ENCODE measurements at regions not wholly inside any gene's neighbourhood (a gene's known extent, or its start where the extent isn't known, plus 50 kb on each side); places are given as distances from the start of the nearest gene placed in this dataset.

DNA sequence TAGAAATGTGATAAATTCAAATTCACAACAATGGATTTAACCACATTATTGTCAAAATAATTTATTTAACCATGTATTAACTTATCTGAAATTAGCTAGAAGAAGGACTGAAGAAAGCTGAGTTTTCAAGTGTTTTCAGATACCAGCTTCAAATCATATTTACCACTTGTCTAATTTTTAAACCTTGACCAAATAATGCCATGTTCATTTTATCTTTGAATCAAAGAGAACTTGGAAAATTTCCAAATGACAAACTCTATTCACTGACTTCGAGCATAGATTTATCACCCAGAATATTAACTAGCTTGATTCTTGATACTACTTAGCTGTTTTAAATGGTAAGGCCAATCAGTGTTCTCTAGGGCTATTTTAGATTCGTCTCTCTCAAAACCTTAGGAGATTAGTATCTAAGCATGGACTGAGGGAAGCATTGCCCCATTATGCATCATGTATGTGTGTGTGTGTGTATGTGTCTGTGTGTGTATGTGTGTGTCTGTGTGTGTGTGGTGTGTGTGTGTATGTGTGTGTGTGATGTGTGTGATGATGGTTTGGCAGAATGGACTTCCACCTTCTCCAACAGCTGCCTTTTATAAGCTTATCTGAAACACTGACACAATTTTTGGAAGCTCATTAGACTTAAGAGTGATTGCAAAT lies 667.5 kb upstream of the FANCL start:
- no peaks in the 10 kb centered on the region for H3K36me3 ChIP-seq (ENCODE audit: control insufficient read depth in 2 of 3, insufficient read depth in 3 of 3, low read length in 3 of 3)
- Mint-ChIP-seq H3K9me3 (peaks cover 0 to 3% (median 0%) of the 10 kb centered on the region in 11 donors), H3K27ac (no peak overlapping the region), H3K4me3 (no peak overlapping the region), H3K36me3 (no peaks in the 10 kb centered on the region), H3K4me1 (no peaks in the 10 kb centered on the region), H3K27me3 (no peaks in the 10 kb centered on the region)
- no peak for DNase-seq
- no peak for ATAC-seq
- ChIA-PET CTCF (no interaction called here), POLR2A (no interaction called here)
- intact Hi-C loops (cut with micrococcal nuclease) = no loop called here
- no peak overlapping the region for H3K27ac ChIP-seq (ENCODE audit: low read depth, low read length)
- no peak overlapping the region for H3K4me3 ChIP-seq (ENCODE audit: low read length)
- H3K27me3 ChIP-seq (ENCODE audit: control insufficient read depth in 2 of 2, insufficient read depth in 2 of 2, low read length in 2 of 2) = no peaks in the 10 kb centered on the region
- H3K9me3 ChIP-seq (ENCODE audit: control insufficient read depth in 2 of 3, low read length in 3 of 3) = no peaks in the 10 kb centered on the region
- H3K4me1 ChIP-seq (ENCODE audit: control insufficient read depth in 2 of 2, insufficient read depth in 2 of 2, low read length in 2 of 2) = no peaks in the 10 kb centered on the region

DNA sequence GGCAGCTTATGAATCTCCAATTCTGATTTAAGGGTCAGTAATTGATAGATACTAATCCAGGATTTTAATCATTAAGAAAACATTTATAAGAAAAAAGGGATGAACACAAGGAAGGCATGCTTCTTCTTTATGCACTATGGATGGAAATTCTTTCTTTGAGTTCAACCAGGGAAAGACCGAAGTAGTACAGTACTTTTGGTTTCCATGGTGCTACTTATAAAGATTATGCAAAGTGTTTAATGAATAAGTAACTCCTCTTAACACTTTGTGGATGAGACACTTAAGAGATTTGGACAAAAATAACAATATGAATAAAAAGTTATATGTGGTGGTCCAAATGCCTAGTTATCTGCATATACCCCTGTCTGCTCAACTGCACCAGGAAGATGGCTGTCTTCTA lies 666.5 kb upstream of the FANCL start:
- ChIA-PET POLR2A (no interaction called here), CTCF (no interaction called here)
- Mint-ChIP-seq H3K36me3 (no peaks in the 10 kb centered on the region), H3K27me3 (no peaks in the 10 kb centered on the region), H3K4me3 (no peak overlapping the region), H3K9me3 (peaks cover 0 to 2% (median 0%) of the 10 kb centered on the region in 11 donors), H3K4me1 (no peaks in the 10 kb centered on the region), H3K27ac (no peak overlapping the region)
- ATAC-seq (no peak), DNase-seq (no peak)
- Histone ChIP-seq H3K4me1 (ENCODE audit: control insufficient read depth in 2 of 2, insufficient read depth in 2 of 2, low read length in 2 of 2) (no peaks in the 10 kb centered on the region), H3K27me3 (ENCODE audit: control insufficient read depth in 2 of 2, insufficient read depth in 2 of 2, low read length in 2 of 2) (no peaks in the 10 kb centered on the region), H3K27ac (ENCODE audit: low read depth, low read length) (no peak overlapping the region), H3K9me3 (ENCODE audit: control insufficient read depth in 2 of 3, low read length in 3 of 3) (no peaks in the 10 kb centered on the region), H3K4me3 (ENCODE audit: low read length) (no peak overlapping the region), H3K36me3 (ENCODE audit: control insufficient read depth in 2 of 3, insufficient read depth in 3 of 3, low read length in 3 of 3) (no peaks in the 10 kb centered on the region)
- intact Hi-C loops (cut with micrococcal nuclease) = no loop called here

DNA sequence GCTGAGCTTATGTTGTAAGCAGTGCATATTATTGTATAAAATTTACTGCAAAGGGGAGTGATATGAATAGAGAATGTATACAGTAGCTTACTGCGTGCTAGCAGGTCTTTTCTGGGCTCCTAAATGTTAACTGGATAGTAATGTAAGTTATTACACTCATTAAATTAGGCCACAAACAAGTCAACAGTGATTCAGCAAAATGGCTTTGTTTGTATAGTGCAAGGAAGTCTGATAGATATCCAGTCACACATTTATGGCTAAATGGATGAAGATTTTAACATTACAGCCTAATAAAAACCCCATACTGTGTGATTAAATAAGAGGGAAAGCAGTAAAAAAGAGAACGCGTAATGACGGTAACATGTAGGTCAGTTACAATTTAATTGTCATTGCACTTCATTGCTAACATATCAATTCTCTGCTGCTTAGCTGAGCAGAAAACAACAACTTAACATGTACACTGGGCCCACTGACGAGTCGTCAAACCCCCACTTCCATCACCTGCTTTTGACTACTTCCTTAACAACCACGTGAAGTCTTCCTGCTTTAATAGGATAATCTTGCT lies 665.0 kb upstream of the FANCL start:
- ChIA-PET CTCF (no interaction called here), POLR2A (no interaction called here)
- Mint-ChIP-seq H3K4me1 (no peaks in the 10 kb centered on the region), H3K27ac (no peak overlapping the region), H3K36me3 (no peaks in the 10 kb centered on the region), H3K27me3 (peaks cover 0 to 2% (median 0%) of the 10 kb centered on the region in 5 donors), H3K9me3 (peaks cover 0 to 6% (median 0%) of the 10 kb centered on the region in 11 donors), H3K4me3 (no peak overlapping the region)
- no peak for DNase-seq
- no peak for ATAC-seq
- intact Hi-C loops (cut with micrococcal nuclease) = no loop called here
- H3K27ac ChIP-seq (ENCODE audit: low read depth, low read length) = no peak overlapping the region
- no peaks in the 10 kb centered on the region for H3K36me3 ChIP-seq (ENCODE audit: control insufficient read depth in 2 of 3, insufficient read depth in 3 of 3, low read length in 3 of 3)
- no peaks in the 10 kb centered on the region for H3K4me1 ChIP-seq (ENCODE audit: control insufficient read depth in 2 of 2, insufficient read depth in 2 of 2, low read length in 2 of 2)
- no peaks in the 10 kb centered on the region for H3K27me3 ChIP-seq (ENCODE audit: control insufficient read depth in 2 of 2, insufficient read depth in 2 of 2, low read length in 2 of 2)
- H3K9me3 ChIP-seq (ENCODE audit: control insufficient read depth in 2 of 3, low read length in 3 of 3) = no peaks in the 10 kb centered on the region
- no peak overlapping the region for H3K4me3 ChIP-seq (ENCODE audit: low read length)

DNA sequence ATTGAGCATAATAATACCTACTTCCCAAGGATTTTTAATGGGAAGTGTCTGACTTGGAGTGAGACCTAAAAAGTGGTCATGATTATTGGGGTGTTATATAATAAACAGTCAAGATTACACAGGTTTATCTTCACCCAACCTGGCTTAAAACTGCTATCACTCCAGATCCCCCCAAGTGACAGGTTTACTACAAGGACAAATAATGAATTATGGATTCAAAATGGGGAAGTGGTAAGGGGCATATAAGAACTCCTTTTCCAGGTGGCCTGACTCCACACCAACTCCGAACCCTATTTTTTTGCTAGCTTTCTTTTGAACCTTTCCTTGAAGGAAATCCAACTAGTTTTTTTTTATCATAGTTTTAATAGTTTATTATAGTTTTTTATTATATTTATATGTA lies 663.0 kb upstream of the FANCL start:
- Histone ChIP-seq H3K27ac (ENCODE audit: low read depth, low read length) (no peak overlapping the region), H3K9me3 (ENCODE audit: control insufficient read depth in 2 of 3, low read length in 3 of 3) (no peaks in the 10 kb centered on the region), H3K4me1 (ENCODE audit: control insufficient read depth in 2 of 2, insufficient read depth in 2 of 2, low read length in 2 of 2) (no peaks in the 10 kb centered on the region), H3K4me3 (ENCODE audit: low read length) (no peak overlapping the region), H3K27me3 (ENCODE audit: control insufficient read depth in 2 of 2, insufficient read depth in 2 of 2, low read length in 2 of 2) (no peaks in the 10 kb centered on the region), H3K36me3 (ENCODE audit: control insufficient read depth in 2 of 3, insufficient read depth in 3 of 3, low read length in 3 of 3) (no peaks in the 10 kb centered on the region)
- Mint-ChIP-seq H3K4me3 (no peak overlapping the region), H3K9me3 (peaks cover 0 to 12% (median 0%) of the 10 kb centered on the region in 11 donors), H3K27me3 (peaks cover 0 to 17% (median 11%) of the 10 kb centered on the region in 5 donors), H3K4me1 (no peaks in the 10 kb centered on the region), H3K36me3 (peaks cover 0 to 5% (median 0%) of the 10 kb centered on the region in 5 donors), H3K27ac (no peak overlapping the region)
- ChIA-PET CTCF (interaction anchor here (1.0 kb wide), 1 partner anchor 15 kb away, joined by 4 read pairs; no protein-coding TSS in a partner anchor), POLR2A (no interaction called here)
- intact Hi-C loops (cut with micrococcal nuclease) = no loop called here
- ATAC-seq (no peak), DNase-seq (no peak)

DNA sequence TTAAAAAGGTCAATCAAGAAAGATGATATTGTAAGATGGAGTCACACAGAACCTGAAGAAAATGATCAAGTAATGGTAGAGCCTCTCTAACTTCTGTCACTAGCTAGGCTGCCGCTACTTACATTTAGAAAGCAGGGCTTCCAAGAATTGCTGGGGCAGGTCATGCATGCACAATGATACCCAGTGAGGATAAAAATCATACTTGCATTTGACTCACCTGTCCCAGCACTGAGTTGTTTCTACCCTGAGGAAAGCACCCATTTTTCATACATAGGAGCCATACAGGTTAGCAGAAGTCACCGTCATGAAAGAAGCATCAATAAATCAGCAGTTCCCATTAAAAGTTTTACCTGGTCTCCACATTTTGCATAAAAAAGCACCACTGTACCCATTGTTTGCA lies 662.3 kb upstream of the FANCL start:
- ChIA-PET CTCF (interaction anchor here (1.0 kb wide), 1 partner anchor 16 kb away, joined by 4 read pairs; no protein-coding TSS in a partner anchor), POLR2A (no interaction called here)
- Mint-ChIP-seq H3K36me3 (peaks cover 0 to 5% (median 0%) of the 10 kb centered on the region in 5 donors), H3K27me3 (peaks cover 0 to 18% (median 11%) of the 10 kb centered on the region in 5 donors), H3K4me3 (no peak overlapping the region), H3K27ac (no peak overlapping the region), H3K9me3 (peaks cover 0 to 12% (median 0%) of the 10 kb centered on the region in 11 donors), H3K4me1 (no peaks in the 10 kb centered on the region)
- H3K36me3 ChIP-seq (ENCODE audit: control insufficient read depth in 2 of 3, insufficient read depth in 3 of 3, low read length in 3 of 3) = no peaks in the 10 kb centered on the region
- H3K4me1 ChIP-seq (ENCODE audit: control insufficient read depth in 2 of 2, insufficient read depth in 2 of 2, low read length in 2 of 2) = no peaks in the 10 kb centered on the region
- intact Hi-C loops (cut with micrococcal nuclease) = no loop called here
- H3K27me3 ChIP-seq (ENCODE audit: control insufficient read depth in 2 of 2, insufficient read depth in 2 of 2, low read length in 2 of 2) = no peaks in the 10 kb centered on the region
- H3K4me3 ChIP-seq (ENCODE audit: low read length) = no peak overlapping the region
- H3K9me3 ChIP-seq (ENCODE audit: control insufficient read depth in 2 of 3, low read length in 3 of 3) = no peaks in the 10 kb centered on the region
- DNase-seq (no peak), ATAC-seq (no peak)
- H3K27ac ChIP-seq (ENCODE audit: low read depth, low read length) = no peak overlapping the region

DNA sequence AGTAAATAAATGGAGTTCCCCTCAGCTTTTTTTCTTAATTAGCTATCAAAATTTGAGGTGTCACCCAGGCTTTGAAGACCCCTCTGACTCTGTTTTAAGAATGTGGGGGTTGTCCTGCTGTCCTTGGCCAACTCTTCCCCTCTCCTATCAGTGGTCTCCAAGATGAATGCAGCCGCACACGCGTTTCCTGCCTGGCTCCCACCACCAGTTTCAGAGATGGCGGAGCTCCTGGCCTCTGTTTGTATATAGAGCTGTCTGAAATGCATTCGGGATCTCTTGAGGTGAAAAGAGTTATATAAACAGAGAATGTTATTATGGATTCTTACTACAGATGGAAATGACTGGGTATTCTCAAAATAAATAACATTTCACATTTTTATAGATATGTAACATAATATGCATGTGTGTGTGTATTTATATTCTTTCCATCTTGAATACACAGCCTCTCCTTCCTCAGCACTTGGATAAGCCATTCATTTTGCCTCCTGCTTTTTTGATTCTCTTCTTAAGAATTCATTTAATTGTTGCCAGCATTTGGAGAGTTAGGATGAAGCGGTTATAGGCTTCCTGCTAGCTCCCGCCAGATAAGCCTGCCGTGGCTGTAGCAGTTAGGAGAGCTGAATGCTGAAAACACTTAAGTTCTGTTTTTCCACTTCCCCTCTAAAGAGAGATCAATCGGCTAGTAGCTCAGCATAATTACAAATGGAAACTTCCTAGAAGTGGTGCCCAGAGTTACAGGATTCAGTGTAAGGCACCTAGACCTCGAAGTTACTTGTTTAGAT lies 659.3 kb upstream of the FANCL start:
- Histone ChIP-seq H3K4me3 (ENCODE audit: low read length) (no peak overlapping the region), H3K36me3 (ENCODE audit: control insufficient read depth in 2 of 3, insufficient read depth in 3 of 3, low read length in 3 of 3) (no peaks in the 10 kb centered on the region), H3K4me1 (ENCODE audit: control insufficient read depth in 2 of 2, insufficient read depth in 2 of 2, low read length in 2 of 2) (no peaks in the 10 kb centered on the region), H3K27me3 (ENCODE audit: control insufficient read depth in 2 of 2, insufficient read depth in 2 of 2, low read length in 2 of 2) (no peaks in the 10 kb centered on the region), H3K27ac (ENCODE audit: low read depth, low read length) (no peak overlapping the region), H3K9me3 (ENCODE audit: control insufficient read depth in 2 of 3, low read length in 3 of 3) (no peaks in the 10 kb centered on the region)
- ATAC-seq (no peak), DNase-seq (no peak)
- CTCF ChIA-PET = no interaction called here
- H3K27me3 Mint-ChIP-seq = peaks cover 0 to 18% (median 11%) of the 10 kb centered on the region in 5 donors
- H3K36me3 Mint-ChIP-seq = peaks cover 0 to 5% (median 0%) of the 10 kb centered on the region in 5 donors
- intact Hi-C loops (cut with micrococcal nuclease) = no loop called here
- no peaks in the 10 kb centered on the region for H3K4me1 Mint-ChIP-seq
- POLR2A ChIA-PET = no interaction called here
- peaks cover 0 to 15% (median 0%) of the 10 kb centered on the region in 11 donors for H3K9me3 Mint-ChIP-seq
- H3K4me3 Mint-ChIP-seq = no peak overlapping the region
- no peak overlapping the region for H3K27ac Mint-ChIP-seq

Data from naive thymus-derived CD4-positive, alpha-beta T cell (primary cell).